Smooth muscle cell (in vitro differentiated cells): ENCODE measurements at regions not wholly inside any gene's neighbourhood (a gene's known extent, or its start where the extent isn't known, plus 50 kb on each side); places are given as distances from the start of the nearest gene placed in this dataset.
A peak's percentile ranks its signal among the peaks of the same experiment; 100 is the strongest.
"Not testable (repeated sequence)": the region's sequence is repeated elsewhere in the genome, so short reads cannot be mapped to it uniquely, and the experiment has no call there.

Experiments used
- DNase-seq: peaks from one replicate; lab custom pipeline; 2025; ENCODE audit not compliant: unreplicated experiment; lab: John Stamatoyannopoulos, UW
- H2AFZ ChIP-seq: fragments of 200-600 bp; sonication (generic); 2 replicates; pipeline ENCODE4 v1.6.0; 2016; ENCODE audit warnings: antibody characterized with exemption, low read depth, mild to moderate bottlenecking
- H3F3A ChIP-seq: fragments of 200-600 bp; sonication (generic); 2 replicates; pipeline ENCODE4 v1.6.0; 2017; ENCODE audit warnings: antibody characterized with exemption, low read depth
- H3K27ac ChIP-seq: fragments of 200-600 bp; sonication (generic); 2 replicates; pipeline ENCODE4 v1.5.1; 2016; ENCODE audit warnings: low read depth, mild to moderate bottlenecking
- H3K27me3 ChIP-seq: fragments of 200-600 bp; sonication (generic); 2 replicates; pipeline ENCODE4 v1.6.1; 2016; ENCODE audit warnings: low read depth, mild to moderate bottlenecking
- H3K36me3 ChIP-seq: fragments of 200-600 bp; sonication (generic); 2 replicates; pipeline ENCODE4 v1.5.1; 2016; ENCODE audit warnings: low read depth
- H3K4me1 ChIP-seq: fragments of 200-600 bp; sonication (generic); 2 replicates; pipeline ENCODE4 v1.5.1; 2016; ENCODE audit warnings: low read depth
- H3K4me2 ChIP-seq: fragments of 200-600 bp; sonication (generic); 2 replicates; pipeline ENCODE4 v1.6.0; 2016; ENCODE audit warnings: mild to moderate bottlenecking
- H3K4me3 ChIP-seq: fragments of 200-600 bp; sonication (generic); 2 replicates; pipeline ENCODE4 v1.5.1; 2016; ENCODE audit warnings: mild to moderate bottlenecking
- H3K79me2 ChIP-seq: fragments of 200-600 bp; sonication (generic); 2 replicates; pipeline ENCODE4 v1.6.0; 2016; ENCODE audit warnings: low read depth, mild to moderate bottlenecking
- H3K9ac ChIP-seq: fragments of 200-600 bp; sonication (generic); 2 replicates; pipeline ENCODE4 v1.6.0; 2016; ENCODE audit warnings: low read depth
- H3K9me3 ChIP-seq: fragments of 200-600 bp; sonication (generic); replicated peaks from 2 replicates; pipeline ENCODE4 v1.5.1; 2016; ENCODE audit warnings: low read depth
- H4K20me1 ChIP-seq: fragments of 200-600 bp; sonication (generic); 2 replicates; pipeline ENCODE4 v1.6.0; 2016; ENCODE audit warnings: low read depth
- CTCF ChIP-seq: fragments of 200-600 bp; sonication (generic); IDR thresholded peaks from 2 replicates; pipeline ENCODE4 v1.5.1; 2017; ENCODE audit warnings: borderline replicate concordance, mild to moderate bottlenecking, antibody characterized with exemption; ENCODE audit not compliant: insufficient read depth, poor library complexity, severe bottlenecking
- WGBS: methylation state at CpG from one replicate; pipeline ENCODE4 v1.1.7; 2016; ENCODE audit warnings: low lambda C conversion rate; 5-methylcytosine and 5-hydroxymethylcytosine counted together

GRCh38 chr2:57701391-57701791 lies 345.2 kb upstream of the VRK2 start:
- Histone ChIP-seq H3K9ac (no peak overlapping the region), H3K27ac (no peak overlapping the region), H3F3A (no peaks in the 10 kb centered on the region), H4K20me1 (no peaks in the 10 kb centered on the region), H3K4me3 (no peak overlapping the region), H3K9me3 (no peaks in the 10 kb centered on the region), H3K36me3 (no peaks in the 10 kb centered on the region), H3K27me3 (no peaks in the 10 kb centered on the region), H3K79me2 (no peaks in the 10 kb centered on the region), H2AFZ (peak overlapping the region; percentile 42), H3K4me1 (peaks cover 9% of the 10 kb centered on the region), H3K4me2 (no peak overlapping the region)
- DNase-seq = no peak
- WGBS = 33% methylated on average over 5 of the region's 5 CpGs
- TF ChIP-seq CTCF = no peak

- Histone ChIP-seq H3K27me3 (no peaks in the 10 kb centered on the region), H4K20me1 (no peaks in the 10 kb centered on the region), H2AFZ (no peak overlapping the region), H3K79me2 (no peaks in the 10 kb centered on the region), H3K4me1 (peaks cover 9% of the 10 kb centered on the region), H3K4me3 (no peak overlapping the region), H3K9me3 (no peaks in the 10 kb centered on the region), H3K36me3 (no peaks in the 10 kb centered on the region), H3K27ac (no peak overlapping the region), H3F3A (no peaks in the 10 kb centered on the region), H3K9ac (no peak overlapping the region), H3K4me2 (no peak overlapping the region)
- no peak for TF ChIP-seq CTCF
- 95% methylated on average over 3 of the region's 3 CpGs for WGBS
- no peak for DNase-seq
Measured at GRCh38 chr2:57703407-57703806, 343.2 kb upstream of the VRK2 start.

- H3K79me2 ChIP-seq, H3K9ac ChIP-seq, H3K27me3 ChIP-seq, H3K9me3 ChIP-seq, H3K36me3 ChIP-seq, H3K4me2 ChIP-seq, DNase-seq, H3K4me3 ChIP-seq, H3F3A ChIP-seq, H2AFZ ChIP-seq, H4K20me1 ChIP-seq, H3K27ac ChIP-seq: not testable (repeated sequence)
- H3K4me1 ChIP-seq = peaks cover 23% of the 10 kb centered on the region
- WGBS = 93% methylated on average over 8 of the region's 8 CpGs
Measured at GRCh38 chr2:57707794-57708193, 338.8 kb upstream of the VRK2 start.

GRCh38 chr2:57711991-57712390 lies 334.6 kb upstream of the VRK2 start:
- TF ChIP-seq CTCF = no peak
- Histone ChIP-seq H3K4me1 (peaks cover 23% of the 10 kb centered on the region), H3K9me3 (no peaks in the 10 kb centered on the region), H2AFZ (no peak overlapping the region), H3K4me2 (no peak overlapping the region), H3F3A (no peaks in the 10 kb centered on the region), H3K79me2 (no peaks in the 10 kb centered on the region), H3K4me3 (no peak overlapping the region), H3K36me3 (no peaks in the 10 kb centered on the region), H4K20me1 (no peaks in the 10 kb centered on the region), H3K9ac (no peak overlapping the region), H3K27me3 (no peaks in the 10 kb centered on the region), H3K27ac (no peak overlapping the region)
- no peak for DNase-seq
- WGBS = 93% methylated on average over 1 of the region's 1 CpG
